Hepatocyte (in vitro differentiated cells): ENCODE measurements at regions not wholly inside any gene's neighbourhood (a gene's known extent, or its start where the extent isn't known, plus 50 kb on each side); places are given as distances from the start of the nearest gene placed in this dataset.

ENCODE experiments used
- EZH2phosphoT487 ChIP-seq: fragments of 200-600 bp; sonication (generic); IDR thresholded peaks from one replicate; pipeline ENCODE4 v1.6.1; 2018; ENCODE audit warnings: antibody characterized with exemption, mild to moderate bottlenecking, low read depth, moderate library complexity; ENCODE audit not compliant: unreplicated experiment, severe bottlenecking
- TF ChIP-seq, protein P1 (sequence below): fragments of 200-600 bp; sonication (generic); IDR thresholded peaks from 2 replicates; pipeline ENCODE4 v1.5.1; 2016; ENCODE audit warnings: antibody characterized with exemption, mild to moderate bottlenecking; ENCODE audit not compliant: poor library complexity

- TF ChIP-seq, protein P1, sequence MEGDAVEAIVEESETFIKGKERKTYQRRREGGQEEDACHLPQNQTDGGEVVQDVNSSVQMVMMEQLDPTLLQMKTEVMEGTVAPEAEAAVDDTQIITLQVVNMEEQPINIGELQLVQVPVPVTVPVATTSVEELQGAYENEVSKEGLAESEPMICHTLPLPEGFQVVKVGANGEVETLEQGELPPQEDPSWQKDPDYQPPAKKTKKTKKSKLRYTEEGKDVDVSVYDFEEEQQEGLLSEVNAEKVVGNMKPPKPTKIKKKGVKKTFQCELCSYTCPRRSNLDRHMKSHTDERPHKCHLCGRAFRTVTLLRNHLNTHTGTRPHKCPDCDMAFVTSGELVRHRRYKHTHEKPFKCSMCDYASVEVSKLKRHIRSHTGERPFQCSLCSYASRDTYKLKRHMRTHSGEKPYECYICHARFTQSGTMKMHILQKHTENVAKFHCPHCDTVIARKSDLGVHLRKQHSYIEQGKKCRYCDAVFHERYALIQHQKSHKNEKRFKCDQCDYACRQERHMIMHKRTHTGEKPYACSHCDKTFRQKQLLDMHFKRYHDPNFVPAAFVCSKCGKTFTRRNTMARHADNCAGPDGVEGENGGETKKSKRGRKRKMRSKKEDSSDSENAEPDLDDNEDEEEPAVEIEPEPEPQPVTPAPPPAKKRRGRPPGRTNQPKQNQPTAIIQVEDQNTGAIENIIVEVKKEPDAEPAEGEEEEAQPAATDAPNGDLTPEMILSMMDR, result no peak
- TF ChIP-seq EZH2phosphoT487, result no peak
These were observed 371.7 kb downstream of the BCOR start for GRCh38 chrX:39725928-39726619.
